NCI-H1436 treated with DMSO at 0.1 percent for 48 hours (cell line): ENCODE measurements at regions not wholly inside any gene's neighbourhood (a gene's known extent, or its start where the extent isn't known, plus 50 kb on each side); places are given as distances from the start of the nearest gene placed in this dataset.
A peak's percentile ranks its signal among the peaks of the same experiment; 100 is the strongest.

ENCODE experiments used
- DNase-seq: peaks from one replicate; lab custom pipeline; 2025; lab: John Stamatoyannopoulos, UW

GRCh38 chr16:76906552-76906951 is 284.4 kb upstream of the MON1B start:
- DNase-seq = no peak

GRCh38 chr16:76910931-76911330 is 280.1 kb upstream of the MON1B start:
- no peak for DNase-seq

DNA sequence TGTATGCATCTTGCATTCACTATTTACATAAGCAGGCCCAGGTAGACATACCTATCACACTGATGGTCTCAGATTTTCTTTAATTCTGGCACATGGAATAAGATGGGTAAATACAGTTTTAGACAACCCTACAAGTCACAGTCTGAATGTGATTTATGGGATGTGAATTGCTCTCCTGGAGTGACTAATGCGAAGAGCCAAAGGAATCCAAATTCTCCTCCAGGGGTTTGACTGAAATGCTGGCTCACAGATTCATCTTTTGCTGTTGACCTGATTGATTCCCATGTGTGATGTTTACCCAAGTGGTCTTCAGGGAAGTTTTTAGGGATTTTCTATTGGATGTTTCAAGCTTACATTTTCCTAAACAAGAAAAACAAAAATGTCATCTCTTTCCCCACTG is 277.9 kb upstream of the MON1B start:
- no peak for DNase-seq

- DNase-seq = no peak
These were observed 264.9 kb upstream of the MON1B start for GRCh38 chr16:76926042-76926441.

DNA sequence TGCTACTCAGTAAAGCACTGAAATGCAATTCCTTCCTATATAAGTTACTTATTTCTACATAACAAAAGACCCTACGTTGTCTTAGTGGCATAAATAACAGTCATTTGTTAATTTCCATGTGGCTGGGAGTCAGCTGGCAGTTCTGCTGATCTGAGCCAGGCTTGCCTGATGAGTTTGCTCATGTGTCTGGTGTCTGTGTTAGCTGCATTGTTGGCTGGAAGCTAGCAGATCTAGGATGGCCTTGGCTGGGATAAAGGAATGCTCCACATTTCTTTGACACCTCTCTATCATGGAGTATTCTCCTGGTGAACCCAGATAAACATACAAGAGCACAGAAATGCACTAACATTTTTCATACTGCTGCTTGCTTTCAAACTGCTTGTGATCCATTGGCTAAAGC is 264.4 kb upstream of the MON1B start:
- no peak for DNase-seq

DNA sequence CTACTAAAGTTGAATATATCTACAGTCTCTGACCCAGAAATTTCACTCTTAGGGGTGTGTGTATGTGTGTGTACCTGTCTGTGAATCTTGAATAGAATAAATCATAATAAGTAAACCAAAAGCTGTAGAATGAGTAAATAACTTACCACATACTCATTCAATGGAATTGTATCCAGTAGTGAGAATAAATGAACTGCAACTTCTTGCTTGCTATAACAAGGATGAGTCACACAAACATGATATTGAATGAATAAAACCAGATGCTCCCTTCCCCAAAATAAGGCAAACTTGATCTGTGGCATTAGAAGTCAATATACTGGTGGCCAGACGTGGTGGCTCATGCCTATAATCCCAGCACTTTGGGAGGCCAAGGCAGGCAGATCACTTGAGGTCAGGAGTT is 259.8 kb upstream of the MON1B start:
- no peak for DNase-seq

DNA sequence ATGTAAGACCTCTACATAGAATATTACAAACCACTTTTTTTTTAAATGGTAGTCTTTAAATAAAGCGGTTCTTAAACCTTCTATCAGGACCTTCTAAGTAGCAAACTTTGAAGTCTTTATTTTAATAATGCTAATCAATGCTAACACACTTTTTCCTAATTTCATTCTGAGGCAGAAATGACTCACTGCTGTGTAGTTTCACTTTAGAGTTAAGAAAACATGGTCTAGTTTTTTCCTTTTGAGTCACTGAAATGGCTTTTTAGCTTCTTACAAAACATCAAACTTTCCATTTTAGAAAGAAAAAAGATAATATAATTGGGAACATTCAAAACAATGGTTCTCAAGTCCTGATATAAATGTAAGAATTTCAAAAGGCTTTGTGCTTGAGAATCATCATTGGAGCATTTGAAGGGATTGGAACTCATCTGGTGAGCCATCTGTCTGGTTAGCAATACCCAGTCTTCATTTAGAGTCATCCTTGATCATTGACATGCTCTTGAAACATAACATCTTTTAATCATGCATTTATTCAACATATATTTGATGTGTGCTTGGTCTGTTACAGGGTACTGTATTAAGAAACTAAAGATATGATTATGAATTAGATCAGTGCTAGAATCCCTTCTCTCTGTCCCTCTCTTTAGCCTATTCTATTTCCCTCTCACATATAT is 258.3 kb upstream of the MON1B start:
- DNase-seq = no peak

- DNase-seq = no peak
These were observed 250.7 kb upstream of the MON1B start for GRCh38 chr16:76940251-76940650.

DNA sequence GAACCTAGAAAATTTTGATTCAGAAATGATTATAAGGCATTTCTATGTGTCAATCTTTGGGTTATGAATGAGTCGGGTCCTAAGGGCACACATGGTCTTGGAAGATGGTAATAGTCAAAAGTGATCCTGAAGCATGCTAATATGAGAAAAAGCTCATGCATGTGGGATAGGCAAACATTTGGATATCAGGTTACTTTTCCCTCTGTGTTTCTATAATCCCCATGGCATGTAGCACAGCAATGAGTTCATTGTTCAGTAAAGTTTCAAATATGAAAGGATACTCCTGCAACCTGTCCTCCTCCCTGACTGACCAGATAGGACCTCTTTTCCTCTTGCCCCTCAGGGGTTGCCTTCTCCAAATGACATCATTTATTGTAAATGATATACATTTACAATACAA is 249.9 kb upstream of the MON1B start:
- DNase-seq = no peak

DNA sequence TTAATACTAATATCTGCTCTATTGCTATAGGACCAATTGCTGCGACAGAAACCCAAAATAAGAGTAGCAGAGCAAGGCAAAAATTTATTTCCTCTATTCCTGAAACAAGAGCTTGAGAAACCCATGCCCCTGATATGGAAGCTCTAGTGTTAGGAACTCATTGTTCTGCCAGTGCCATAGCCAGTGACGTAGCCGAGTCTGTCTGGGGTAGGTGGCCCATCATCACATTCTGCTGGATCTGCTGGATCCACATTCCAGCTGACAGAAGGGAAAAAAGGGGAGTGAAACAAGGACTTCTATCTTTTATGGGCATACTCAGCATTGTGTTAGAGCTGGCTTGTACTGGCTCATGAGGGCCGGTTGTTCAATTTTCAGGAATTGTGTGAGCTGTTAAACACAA is 248.9 kb upstream of the MON1B start:
- no peak for DNase-seq

DNA sequence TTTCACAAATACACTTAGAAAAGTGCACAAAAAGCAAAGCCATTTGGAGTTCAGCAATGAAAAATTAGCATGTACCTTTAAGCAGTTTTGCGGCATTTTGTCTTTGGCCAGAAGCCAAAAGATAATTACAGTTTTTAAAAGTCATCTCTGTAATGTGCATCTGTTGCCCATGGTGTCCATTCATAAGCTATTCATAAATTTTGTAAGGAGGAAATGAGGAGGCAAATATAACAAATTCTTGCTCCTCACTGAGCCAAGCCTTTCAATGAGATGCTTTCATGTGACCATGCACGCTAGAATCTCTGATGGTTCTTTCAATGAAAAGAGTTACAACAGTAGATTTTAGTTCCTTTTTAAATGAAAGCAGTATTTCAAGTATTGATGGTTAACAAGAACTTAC is 247.1 kb upstream of the MON1B start:
- no peak for DNase-seq

DNA sequence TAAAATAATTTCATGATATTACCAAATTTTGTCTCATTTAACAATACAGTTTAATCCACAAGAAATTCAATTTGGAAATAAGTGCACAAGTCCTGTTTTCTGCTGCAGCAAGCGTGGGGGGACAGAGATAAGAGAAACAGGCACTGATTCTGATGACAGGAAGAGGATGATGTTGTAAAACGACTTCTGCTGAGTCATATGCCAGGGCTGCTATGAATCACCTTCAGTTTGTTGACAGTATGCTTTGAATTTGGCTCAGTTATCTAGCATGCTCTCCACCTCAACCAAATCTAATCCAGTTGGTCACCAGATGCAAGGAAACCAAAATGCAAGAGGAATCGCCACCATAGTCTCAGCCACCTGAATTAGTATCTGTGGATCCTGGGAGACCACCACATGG is 244.1 kb upstream of the MON1B start:
- DNase-seq = no peak

DNA sequence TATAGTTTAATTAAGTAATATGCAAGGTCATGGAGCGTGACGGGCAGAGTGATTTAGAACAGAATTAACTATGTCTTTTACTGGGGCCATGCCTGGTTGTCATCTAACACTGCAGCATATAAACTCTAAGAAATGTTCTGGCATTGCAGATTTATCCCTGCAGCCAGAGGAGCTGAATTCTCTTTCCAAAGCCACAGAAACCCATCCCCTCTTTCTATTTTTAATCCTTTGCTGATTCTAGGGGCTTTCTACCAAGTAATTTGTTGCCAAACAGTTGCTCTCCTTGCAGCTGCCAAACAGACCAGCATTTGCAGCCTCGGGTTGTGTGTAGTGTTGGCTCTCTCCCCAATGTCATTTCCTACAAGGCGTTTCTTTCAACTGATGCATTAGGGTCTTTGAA is 243.2 kb upstream of the MON1B start:
- DNase-seq = no peak

DNA sequence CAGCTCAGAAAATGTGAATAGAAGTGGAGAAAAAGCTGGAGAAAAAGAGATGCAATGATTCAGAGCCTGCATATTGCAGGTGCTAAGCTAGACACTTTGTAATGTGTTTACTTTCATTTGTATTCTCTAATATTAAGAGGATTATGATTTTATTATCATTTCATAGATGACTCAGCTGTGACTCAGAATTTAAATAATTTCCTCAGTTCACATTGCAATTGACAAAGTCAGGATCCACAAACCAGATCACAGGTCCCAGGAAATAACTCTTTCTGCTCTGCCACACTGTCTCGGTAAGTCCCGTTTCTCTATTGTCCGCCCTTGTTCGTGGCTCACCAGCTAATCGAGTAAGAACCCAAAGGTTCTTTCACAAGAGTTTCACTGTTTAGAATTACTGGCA is 235.4 kb upstream of the MON1B start:
- no peak for DNase-seq

- no peak for DNase-seq
These were observed 234.6 kb upstream of the MON1B start for GRCh38 chr16:76956394-76956793.

- DNase-seq = no peak
These were observed 234.1 kb upstream of the MON1B start for GRCh38 chr16:76956841-76957240.

DNA sequence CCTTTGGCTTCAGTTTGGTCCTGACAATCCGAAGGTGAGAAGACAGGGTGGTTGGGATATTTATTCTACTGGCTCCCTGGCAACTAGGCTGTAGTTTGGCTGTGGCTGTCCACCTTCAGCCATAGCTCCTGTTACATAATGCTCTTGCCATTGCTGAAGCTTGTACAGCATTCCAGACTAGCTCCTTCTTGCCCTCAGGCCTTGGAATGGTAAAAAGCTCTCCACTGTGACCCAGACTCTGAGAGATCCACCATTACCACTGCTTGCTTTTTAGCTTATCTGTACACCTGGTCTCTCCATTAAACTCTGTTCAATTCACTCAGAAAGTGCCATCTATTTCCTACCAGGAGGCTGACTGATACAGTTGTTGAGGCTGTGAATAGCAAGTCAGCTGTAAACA is 231.8 kb upstream of the MON1B start:
- DNase-seq = no peak

GRCh38 chr16:76963614-76964315 is 227.2 kb upstream of the MON1B start:
- peak; percentile 50 for DNase-seq

GRCh38 chr16:76964464-76965154 is 226.4 kb upstream of the MON1B start:
- no peak for DNase-seq

- no peak for DNase-seq
These were observed 220.8 kb upstream of the MON1B start for GRCh38 chr16:76970087-76970744.

DNA sequence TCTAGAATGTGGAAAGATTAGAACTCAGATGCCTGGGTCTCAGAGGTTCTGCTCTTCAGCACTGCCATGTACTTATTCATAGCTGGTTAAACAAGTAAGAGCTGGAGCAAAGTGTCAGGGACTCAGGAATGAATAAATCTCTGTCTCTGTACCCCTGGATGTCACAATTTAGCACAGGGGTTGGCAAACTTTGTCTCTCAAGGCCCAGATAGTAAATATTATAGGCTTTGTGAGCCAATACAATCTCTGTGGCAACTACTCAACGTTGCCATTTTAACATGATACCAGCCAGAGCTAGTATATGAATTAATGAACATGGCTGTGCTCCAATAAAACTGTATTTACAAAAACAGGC is 220.3 kb upstream of the MON1B start:
- no peak for DNase-seq

DNA sequence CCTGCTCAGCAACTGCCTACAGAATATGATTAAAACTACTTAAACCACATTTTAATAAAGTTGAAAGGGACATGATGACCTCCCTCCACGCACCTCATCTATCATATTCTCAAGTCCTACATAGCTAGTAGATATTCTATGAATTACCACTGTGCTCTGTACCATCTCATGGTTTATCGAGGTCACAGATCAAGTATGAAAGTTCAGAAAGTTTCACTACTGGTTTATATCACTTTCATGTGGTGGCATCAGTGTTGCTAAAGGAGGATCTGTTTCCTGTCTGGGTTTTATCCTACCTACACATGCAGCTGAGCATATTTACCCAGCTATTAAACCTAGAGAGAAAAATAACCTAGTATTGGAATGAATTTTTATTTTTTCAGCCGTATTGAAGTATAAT is 214.9 kb upstream of the MON1B start:
- no peak for DNase-seq

DNA sequence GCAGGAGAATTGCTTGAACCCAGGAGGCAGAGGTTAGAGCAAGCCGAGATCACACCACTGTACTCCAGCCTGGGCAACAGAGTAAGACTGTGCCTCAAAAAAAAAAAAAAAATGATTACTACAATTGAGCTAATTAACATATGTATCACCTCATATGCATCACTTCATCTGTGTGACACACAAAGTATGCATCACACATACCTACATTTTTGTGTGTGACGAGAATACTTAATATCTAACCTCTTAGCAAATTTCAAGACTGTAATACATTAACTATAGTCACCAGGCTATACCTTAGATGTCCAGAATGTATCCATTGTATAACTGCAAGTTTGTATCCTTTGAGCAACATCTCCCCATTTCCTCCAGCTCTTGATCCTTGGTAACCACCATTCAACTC is 214.2 kb upstream of the MON1B start:
- DNase-seq = no peak
